ENCODE measurements at regions not wholly inside any gene's neighbourhood (a gene's known extent, or its start where the extent isn't known, plus 50 kb on each side); places are given as distances from the start of the nearest gene placed in this dataset.

GRCh38 chr14:53861781-53862180, 94.8 kb downstream of the BMP4 start:
- Histone ChIP-seq H3K4me3 (ENCODE audit: extremely low read depth in 1 of 4, insufficient read depth in 2 of 4, low read depth in 3 of 4, low read length in 4 of 4) (no peak overlapping the region), H3K27ac (ENCODE audit: low read depth, low read length) (no peak overlapping the region), H2AK5ac (ENCODE audit: low read depth, low read length) (no peak overlapping the region), H3K4ac (replicated peaks; ENCODE audit: insufficient read length, low read depth, low read length) (no peak overlapping the region), H2BK15ac (ENCODE audit: low read length) (no peak overlapping the region), H4K5ac (ENCODE audit: insufficient read length, low read depth, low read length) (no peak overlapping the region), H3K79me2 (ENCODE audit: control insufficient read depth in 1 of 2, insufficient read depth in 2 of 2, low read length in 2 of 2) (no peaks in the 10 kb centered on the region), H3K4me1 (replicated peaks in 1 of 4; ENCODE audit: control insufficient read depth in 3 of 4, insufficient read depth in 4 of 4, low read length in 3 of 4) (no peaks in the 10 kb centered on the region), H3K36me3 (ENCODE audit: control insufficient read depth in 2 of 4, insufficient read depth in 4 of 4, low read length in 3 of 4) (no peaks in the 10 kb centered on the region), H3K79me1 (ENCODE audit: low read depth, low read length) (no peaks in the 10 kb centered on the region), H4K20me1 (replicated peaks in 1 of 2; ENCODE audit: control insufficient read depth in 1 of 2, insufficient read depth in 2 of 2, low read length in 2 of 2) (no peaks in the 10 kb centered on the region), H2BK12ac (ENCODE audit: low read depth, low read length) (no peak overlapping the region), H2BK20ac (ENCODE audit: low read length) (no peak overlapping the region), H3K18ac (ENCODE audit: extremely low read depth, low read length) (no peak overlapping the region), H3K27me3 (replicated peaks in 1 of 4; ENCODE audit: control insufficient read depth in 3 of 4, extremely low read depth in 1 of 4, insufficient read depth in 3 of 4, low read length in 3 of 4) (peaks cover 0 to 1% (median 0%) of the 10 kb centered on the region in 4 experiments; a peak in 1 of 7 replicates), H3K9me3 (ENCODE audit: insufficient read depth in 2 of 2, low read depth in 1 of 2, low read length in 1 of 2) (no peaks in the 10 kb centered on the region), H2BK5ac (ENCODE audit: low read depth, low read length) (no peak overlapping the region), H3K4me2 (ENCODE audit: insufficient read depth in 1 of 2, low read depth in 2 of 2, low read length in 2 of 2) (no peak overlapping the region), H2AFZ (ENCODE audit: low read length) (no peak overlapping the region), H4K91ac (replicated peaks; ENCODE audit: insufficient read length, low read length) (no peak overlapping the region), H2BK120ac (replicated peaks; ENCODE audit: low read depth, low read length) (no peak overlapping the region), H3K14ac (ENCODE audit: insufficient read length) (no peak overlapping the region), H3K23me2 (ENCODE audit: low read depth, low read length) (no peaks in the 10 kb centered on the region), H4K8ac (ENCODE audit: extremely low read depth, insufficient read depth, low read length) (no peak overlapping the region), H3K23ac (ENCODE audit: insufficient read length) (no peak overlapping the region), H3K9ac (replicated peaks in 1 of 4; ENCODE audit: extremely low read depth in 1 of 4, low read depth in 3 of 4, low read length in 3 of 4) (no peak overlapping the region), H3K56ac (replicated peaks; ENCODE audit: insufficient read length, low read depth, low read length) (no peak overlapping the region)
- DNase-seq (ENCODE audit: low read depth in 1 of 2, low spot score in 2 of 2), result no peak
- 91% methylated on average over 5 of the region's 5 CpGs; no CpG with 5 or more reads in 1 of the 2 experiments for WGBS, 2 experiments (ENCODE audit: extremely low coverage in 1 of 2, insufficient coverage in 1 of 2, insufficient read length in 1 of 2, insufficient replicate concordance in 2 of 2, low coverage in 1 of 2, low lambda C conversion rate in 2 of 2, missing lambda C conversion rate in 1 of 2)
- ChIA-PET CTCF (ENCODE audit: partially characterized antibody) (interaction anchor here (1.2 kb wide), 1 partner anchor 68 kb away, joined by 4 read pairs; no protein-coding TSS in a partner anchor), POLR2A (ENCODE audit: partially characterized antibody) (no interaction called here)
- no peak for FAIRE-seq
- TF ChIP-seq, protein P1, sequence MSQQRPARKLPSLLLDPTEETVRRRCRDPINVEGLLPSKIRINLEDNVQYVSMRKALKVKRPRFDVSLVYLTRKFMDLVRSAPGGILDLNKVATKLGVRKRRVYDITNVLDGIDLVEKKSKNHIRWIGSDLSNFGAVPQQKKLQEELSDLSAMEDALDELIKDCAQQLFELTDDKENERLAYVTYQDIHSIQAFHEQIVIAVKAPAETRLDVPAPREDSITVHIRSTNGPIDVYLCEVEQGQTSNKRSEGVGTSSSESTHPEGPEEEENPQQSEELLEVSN (IDR thresholded peaks at IDR 0.05), result no peak

All from H1 (cell line).